ENCODE measurements at regions not wholly inside any gene's neighbourhood (a gene's known extent, or its start where the extent isn't known, plus 50 kb on each side); places are given as distances from the start of the nearest gene placed in this dataset.

DNA sequence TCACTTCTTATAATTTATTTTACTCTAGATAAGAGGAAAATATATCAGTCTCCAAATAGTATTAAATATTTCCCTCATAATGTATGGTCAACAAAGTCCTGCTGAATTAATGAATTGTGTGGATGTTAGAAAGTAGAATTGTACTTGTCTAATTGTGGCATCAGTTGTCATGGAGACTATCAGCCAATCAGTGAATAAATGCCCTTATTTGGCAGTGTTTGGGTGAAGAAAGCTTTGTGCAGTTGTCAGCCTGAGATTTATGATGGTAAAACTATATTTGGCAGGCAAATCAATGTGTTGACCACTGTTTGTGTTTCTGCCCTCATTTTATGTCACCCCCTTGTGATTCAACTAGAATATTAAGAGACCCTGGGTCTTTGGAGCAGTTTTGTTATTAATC, 293.6 kb upstream of the MDFIC2 start:
- DNase-seq (ENCODE audit: extremely low spot score): no peak
- no peak for TF ChIP-seq CTCF (IDR thresholded peaks at IDR 0.05; ENCODE audit: control extremely low read depth, extremely low read depth, low read depth, missing control alignments)
- ChIA-PET POLR2A (no interaction called here), CTCF (no interaction called here)

DNA sequence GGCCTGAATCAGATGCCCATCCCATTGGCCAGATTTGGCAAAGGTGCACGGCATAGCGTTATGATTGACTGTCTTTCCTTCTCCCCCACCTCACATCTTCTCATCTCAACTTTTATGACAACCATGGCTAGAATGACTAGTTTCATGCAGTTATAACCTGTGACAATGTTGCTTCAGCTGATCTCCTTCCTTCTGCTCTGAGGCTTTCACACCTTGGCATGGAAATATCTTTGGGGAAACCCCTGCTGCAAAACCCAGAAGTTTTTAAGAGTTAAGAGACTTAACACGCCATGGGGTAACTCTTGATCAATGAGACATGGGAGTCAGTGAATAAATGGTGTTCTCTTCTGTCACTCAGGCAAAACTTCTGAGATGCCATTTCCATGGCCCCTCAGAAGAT, 290.7 kb upstream of the MDFIC2 start:
- no peak for TF ChIP-seq CTCF (IDR thresholded peaks at IDR 0.05; ENCODE audit: control extremely low read depth, extremely low read depth, low read depth, missing control alignments)
- no peak for DNase-seq (ENCODE audit: extremely low spot score)
- CTCF ChIA-PET: interaction anchor here (1.0 kb wide), 1 partner anchor 16 kb away, joined by 3 read pairs; no protein-coding TSS in a partner anchor
- POLR2A ChIA-PET: no interaction called here

- no peak for DNase-seq (ENCODE audit: extremely low spot score)
- CTCF ChIA-PET: no interaction called here
- POLR2A ChIA-PET: no interaction called here
- TF ChIP-seq CTCF (IDR thresholded peaks at IDR 0.05; ENCODE audit: control extremely low read depth, extremely low read depth, low read depth, missing control alignments): no peak
Measured at GRCh38 chr3:70597312-70597711, 284.9 kb upstream of the MDFIC2 start.

DNA sequence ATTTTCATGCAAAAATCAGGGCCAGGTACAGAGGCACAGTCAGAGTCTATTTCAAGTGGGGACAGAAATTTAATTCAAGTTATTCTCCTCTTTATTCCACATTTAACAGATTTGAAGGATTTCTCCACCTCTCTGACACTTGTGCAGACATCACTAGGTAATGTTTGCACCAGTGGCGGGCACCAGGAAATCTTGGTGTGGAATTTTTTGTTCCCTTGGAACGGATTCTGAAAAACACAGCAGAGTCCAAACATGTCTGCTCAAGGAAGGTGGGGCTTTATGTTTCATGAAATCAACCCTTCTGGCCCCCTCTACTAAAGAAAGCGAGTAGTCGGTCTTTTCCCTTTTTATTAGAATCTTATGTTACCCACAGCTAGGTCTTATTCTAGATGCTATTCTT, 271.2 kb upstream of the MDFIC2 start:
- no peak for DNase-seq (ENCODE audit: extremely low spot score)
- ChIA-PET CTCF (no interaction called here), POLR2A (no interaction called here)
- no peak for TF ChIP-seq CTCF (IDR thresholded peaks at IDR 0.05; ENCODE audit: control extremely low read depth, extremely low read depth, low read depth, missing control alignments)

DNA sequence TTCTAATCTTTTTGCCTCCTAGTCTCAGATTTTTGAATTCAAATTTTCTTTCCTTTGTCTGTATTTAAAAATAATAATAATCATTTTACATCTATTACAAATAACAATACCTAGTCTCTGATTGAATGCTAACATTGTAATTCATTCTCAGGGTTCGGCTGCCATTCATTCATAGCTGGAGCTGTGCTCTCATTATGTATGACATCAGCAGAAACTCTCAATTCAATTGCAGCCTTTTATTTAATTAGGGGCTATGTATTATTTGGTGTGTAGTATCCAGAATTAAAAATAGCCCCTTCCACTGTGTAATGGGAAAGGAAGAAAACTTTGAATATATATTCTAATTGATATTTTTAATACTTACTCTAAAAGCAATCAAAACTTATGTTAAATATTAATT, 270.4 kb upstream of the MDFIC2 start:
- CTCF ChIA-PET: no interaction called here
- TF ChIP-seq CTCF (IDR thresholded peaks at IDR 0.05; ENCODE audit: control extremely low read depth, extremely low read depth, low read depth, missing control alignments): no peak
- POLR2A ChIA-PET: no interaction called here
- no peak for DNase-seq (ENCODE audit: extremely low spot score)

DNA sequence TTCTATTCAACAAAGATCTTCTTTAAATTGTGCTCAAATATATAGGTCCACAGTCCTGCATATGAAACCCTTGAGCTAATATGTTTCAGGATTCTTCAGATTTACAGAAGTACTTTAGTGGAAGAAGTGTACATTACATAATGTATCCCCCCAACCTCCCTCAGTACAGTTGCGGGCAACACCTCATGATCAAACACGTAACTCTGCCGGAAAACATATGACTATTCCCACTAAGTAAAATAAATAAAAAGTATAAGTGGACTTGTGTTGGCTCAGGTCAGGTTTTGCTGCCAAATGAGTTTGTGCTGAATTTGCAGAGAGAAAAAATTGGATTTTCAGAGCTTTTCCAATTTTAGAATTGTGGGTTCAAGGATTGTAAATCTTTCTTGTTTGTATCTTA, 267.6 kb upstream of the MDFIC2 start:
- CTCF ChIA-PET: no interaction called here

More for the DNA sequence above, 267.6 kb upstream of the MDFIC2 start:
- no peak for TF ChIP-seq CTCF (IDR thresholded peaks at IDR 0.05; ENCODE audit: control extremely low read depth, extremely low read depth, low read depth, missing control alignments)
- POLR2A ChIA-PET: no interaction called here
- no peak for DNase-seq (ENCODE audit: extremely low spot score)
